H1 (cell line): ENCODE measurements at regions not wholly inside any gene's neighbourhood (a gene's known extent, or its start where the extent isn't known, plus 50 kb on each side); places are given as distances from the start of the nearest gene placed in this dataset.
"Not testable (repeated sequence)": the region's sequence is repeated elsewhere in the genome, so short reads cannot be mapped to it uniquely, and the experiment has no call there.

Experiments
- CTCF ChIA-PET: fragments of 300-600 bp; sonication (Branson Sonifier 250); formaldehyde crosslinking; loops from one replicate; lab custom pipeline; 2021; ENCODE audit not compliant: partially characterized antibody; lab: Charles Lee
- POLR2A ChIA-PET: fragments of 300-600 bp; sonication (Branson Sonifier 250); formaldehyde crosslinking; loops from one replicate; lab custom pipeline; 2021; ENCODE audit warnings: inconsistent platforms; ENCODE audit not compliant: partially characterized antibody; lab: Charles Lee
- DNase-seq, 2 experiments: peaks; one replicate each; pipeline versions ENCODE4 v3.0.0 to v3.0.0-alpha.2; 2010 to 2022; ENCODE audit warnings: low spot score in 2 of 2, low read depth in 1 of 2, mixed read lengths in 1 of 2
- FAIRE-seq: peaks from 2 replicates; lab custom pipeline; 2011; peaks lifted over from hg19 to GRCh38; lab: Jason Lieb, UNC
- H2AFZ ChIP-seq: 2 replicates; pipeline ENCODE4 v1.8.1; 2012; ENCODE audit warnings: low read length, inconsistent platforms
- H2AK5ac ChIP-seq: 2 replicates; pipeline ENCODE4 v1.6.1; 2013; ENCODE audit warnings: low read depth, low read length
- H2BK120ac ChIP-seq: replicated peaks from 2 replicates; pipeline ENCODE3; 2013; ENCODE audit warnings: low read depth, low read length, inconsistent platforms
- H2BK12ac ChIP-seq: 2 replicates; pipeline ENCODE4 v1.6.1; 2013; ENCODE audit warnings: low read depth, low read length
- H2BK15ac ChIP-seq: 2 replicates; pipeline ENCODE4 v1.6.1; 2013; ENCODE audit warnings: low read length
- H2BK20ac ChIP-seq: 2 replicates; pipeline ENCODE4 v1.6.1; 2013; ENCODE audit warnings: low read length
- H2BK5ac ChIP-seq: 2 replicates; pipeline ENCODE4 v1.6.1; 2013; ENCODE audit warnings: low read depth, low read length
- H3K14ac ChIP-seq: 2 replicates; pipeline ENCODE4 v1.6.1; 2013; ENCODE audit warnings: inconsistent platforms; ENCODE audit not compliant: insufficient read length
- H3K18ac ChIP-seq: 2 replicates; pipeline ENCODE4 v1.6.1; 2013; ENCODE audit warnings: low read length; ENCODE audit errors: extremely low read depth
- H3K23ac ChIP-seq: 2 replicates; pipeline ENCODE4 v1.6.1; 2013; ENCODE audit warnings: inconsistent platforms; ENCODE audit not compliant: insufficient read length
- H3K23me2 ChIP-seq: 2 replicates; pipeline ENCODE4 v1.6.1; 2013; ENCODE audit warnings: low read depth, low read length
- H3K27ac ChIP-seq: 2 replicates; pipeline ENCODE4 v1.6.1; 2011; ENCODE audit warnings: low read depth, low read length, inconsistent platforms
- H3K27me3 ChIP-seq, 4 experiments: replicated peaks in 1 of 4; 1 replicate in 1 of 4; 2 replicates in 3 of 4; pipeline versions ENCODE4 v1.6.1 to v1.8.1; 2011 to 2013; ENCODE audit warnings: low read length in 3 of 4, mild to moderate bottlenecking in 3 of 4, inconsistent platforms in 2 of 4, mixed read lengths in 2 of 4, moderate library complexity in 1 of 4; ENCODE audit not compliant: control insufficient read depth in 3 of 4, insufficient read depth in 3 of 4; ENCODE audit errors: extremely low read depth in 1 of 4
- H3K36me3 ChIP-seq, 4 experiments: 2 replicates each; pipeline versions ENCODE4 v1.6.1 to v1.8.1; 2011 to 2013; ENCODE audit warnings: mild to moderate bottlenecking in 4 of 4, low read length in 3 of 4, moderate library complexity in 2 of 4, control low read depth in 1 of 4, inconsistent platforms in 1 of 4; ENCODE audit not compliant: insufficient read depth in 4 of 4, control insufficient read depth in 2 of 4
- H3K4ac ChIP-seq: replicated peaks from 2 replicates; pipeline ENCODE3; 2013; ENCODE audit warnings: low read length, low read depth, mixed read lengths, inconsistent platforms; ENCODE audit not compliant: insufficient read length
- H3K4me1 ChIP-seq, 4 experiments: replicated peaks in 1 of 4; 1 replicate in 1 of 4; 2 replicates in 3 of 4; pipeline versions ENCODE4 v1.6.1 to v1.8.1; 2011 to 2013; ENCODE audit warnings: low read length in 3 of 4, inconsistent platforms in 2 of 4, mixed read lengths in 1 of 4; ENCODE audit not compliant: insufficient read depth in 4 of 4, control insufficient read depth in 3 of 4
- H3K4me2 ChIP-seq, 2 experiments: 2 replicates each; pipeline versions ENCODE4 v1.6.1 to v1.8.1; 2011 to 2013; ENCODE audit warnings: low read depth in 2 of 2, low read length in 2 of 2, control low read depth in 1 of 2, inconsistent platforms in 1 of 2, mild to moderate bottlenecking in 1 of 2; ENCODE audit not compliant: insufficient read depth in 1 of 2
- H3K4me3 ChIP-seq, 4 experiments: fragments of 200-600, 300-600 bp in 1 of 4; sonication (generic), shearing (Covaris generic), sonication (Bioruptor Twin) in 1 of 4; 2 replicates each; pipeline versions ENCODE4 v1.5.1 to v1.8.1; 2011 to 2016; ENCODE audit warnings: low read length in 4 of 4, low read depth in 3 of 4, control low read depth in 2 of 4, inconsistent platforms in 2 of 4, mild to moderate bottlenecking in 2 of 4, mixed read lengths in 1 of 4, moderate library complexity in 1 of 4; ENCODE audit not compliant: insufficient read depth in 2 of 4; ENCODE audit errors: extremely low read depth in 1 of 4
- H3K56ac ChIP-seq: replicated peaks from 2 replicates; pipeline ENCODE3; 2013; ENCODE audit warnings: low read depth, mild to moderate bottlenecking, mixed read lengths, low read length, inconsistent platforms; ENCODE audit not compliant: insufficient read length
- H3K79me1 ChIP-seq: 2 replicates; pipeline ENCODE4 v1.6.1; 2013; ENCODE audit warnings: low read depth, low read length, control low read depth
- H3K79me2 ChIP-seq, 2 experiments: 2 replicates each; pipeline versions ENCODE4 v1.6.1 to v1.8.1; 2012 to 2013; ENCODE audit warnings: low read length in 2 of 2, mild to moderate bottlenecking in 2 of 2, inconsistent platforms in 1 of 2; ENCODE audit not compliant: insufficient read depth in 2 of 2, control insufficient read depth in 1 of 2
- H3K9ac ChIP-seq, 4 experiments: replicated peaks in 1 of 4; 1 replicate in 1 of 4; 2 replicates in 3 of 4; pipeline versions ENCODE4 v1.6.1 to v1.8.1; 2011 to 2013; ENCODE audit warnings: low read depth in 3 of 4, low read length in 3 of 4, control low read depth in 2 of 4, mild to moderate bottlenecking in 2 of 4, moderate library complexity in 2 of 4, inconsistent platforms in 1 of 4; ENCODE audit errors: extremely low read depth in 1 of 4
- H3K9me3 ChIP-seq, 2 experiments: 2 replicates each; pipeline versions ENCODE4 v1.6.1 to v1.8.1; 2012 to 2013; ENCODE audit warnings: mild to moderate bottlenecking in 2 of 2, moderate library complexity in 2 of 2, control low read depth in 1 of 2, inconsistent platforms in 1 of 2, low read depth in 1 of 2, low read length in 1 of 2, mixed read lengths in 1 of 2; ENCODE audit not compliant: insufficient read depth in 2 of 2
- H4K20me1 ChIP-seq, 2 experiments: replicated peaks in 1 of 2; 2 replicates each; pipeline versions ENCODE3 to v1.8.1; 2011 to 2013; ENCODE audit warnings: inconsistent platforms in 2 of 2, low read length in 2 of 2, mild to moderate bottlenecking in 1 of 2; ENCODE audit not compliant: insufficient read depth in 2 of 2, control insufficient read depth in 1 of 2
- H4K5ac ChIP-seq: 2 replicates; pipeline ENCODE4 v1.6.1; 2013; ENCODE audit warnings: low read length, low read depth, mixed read lengths, inconsistent platforms; ENCODE audit not compliant: insufficient read length
- H4K8ac ChIP-seq: 2 replicates; pipeline ENCODE4 v1.8.0; 2013; ENCODE audit warnings: mild to moderate bottlenecking, moderate library complexity, low read length, inconsistent platforms; ENCODE audit not compliant: insufficient read depth; ENCODE audit errors: extremely low read depth
- H4K91ac ChIP-seq: replicated peaks from 2 replicates; pipeline ENCODE3; 2013; ENCODE audit warnings: low read length, mixed read lengths, inconsistent platforms; ENCODE audit not compliant: insufficient read length
- CHD1 ChIP-seq: IDR thresholded peaks from 2 replicates; pipeline ENCODE4 v1.6.1; 2012; ENCODE audit warnings: low read depth, low read length, improper control_type of control experiment
- CTCF ChIP-seq, 3 experiments: IDR thresholded peaks; 1 replicate in 2 of 3; 2 replicates in 1 of 3; pipeline versions ENCODE4 v1.5.1 to v1.6.1; 2011; ENCODE audit warnings: low read length in 3 of 3, mild to moderate bottlenecking in 3 of 3, inconsistent platforms in 2 of 3, low read depth in 1 of 3, moderate library complexity in 1 of 3; ENCODE audit not compliant: insufficient read depth in 1 of 3; ENCODE audit errors: control extremely low read depth in 1 of 3
- EZH2 ChIP-seq: fragments of 200-600 bp; sonication (generic); IDR thresholded peaks from 2 replicates; pipeline ENCODE4 v1.7.1; 2012; ENCODE audit warnings: low read depth, mild to moderate bottlenecking, moderate library complexity, low read length, inconsistent platforms; ENCODE audit not compliant: severe bottlenecking
- GTF2F1 ChIP-seq: IDR thresholded peaks from 2 replicates; pipeline ENCODE4 v1.6.1; 2012; ENCODE audit warnings: low read depth, low read length, improper control_type of control experiment, borderline replicate concordance
- WGBS, 2 experiments: shearing (Covaris generic) in 1 of 2; methylation state at CpG; one replicate each; pipeline versions ENCODE4 v1.1.6 to v1.1.7; 2013 to 2015; ENCODE audit warnings: low lambda C conversion rate in 2 of 2, mixed read lengths in 2 of 2, inconsistent platforms in 1 of 2, low coverage in 1 of 2, missing lambda C conversion rate in 1 of 2; ENCODE audit not compliant: insufficient replicate concordance in 2 of 2, insufficient coverage in 1 of 2, insufficient read length in 1 of 2; ENCODE audit errors: extremely low coverage in 1 of 2, missing lambda C conversion rate in 1 of 2; 5-methylcytosine and 5-hydroxymethylcytosine counted together

- TF ChIP-seq CTCF (IDR thresholded peaks at IDR 0.05; ENCODE audit: control extremely low read depth in 1 of 3, insufficient read depth in 1 of 3, low read depth in 1 of 3, low read length in 3 of 3): no peak
- TF ChIP-seq EZH2: no peak
- no peak for TF ChIP-seq GTF2F1
- TF ChIP-seq CHD1: no peak
Measured at GRCh38 chr1:189752461-189752995, 725.1 kb downstream of the BRINP3 start (continued).

- H3K14ac ChIP-seq, H3K9ac ChIP-seq, H2AK5ac ChIP-seq, H3K18ac ChIP-seq, H4K20me1 ChIP-seq, H2BK120ac ChIP-seq, H3K36me3 ChIP-seq, H3K23me2 ChIP-seq, FAIRE-seq, H4K8ac ChIP-seq, H3K23ac ChIP-seq, POLR2A ChIA-PET, H4K5ac ChIP-seq, H3K56ac ChIP-seq, DNase-seq, H3K4me2 ChIP-seq, H4K91ac ChIP-seq, H2BK20ac ChIP-seq, H3K4me1 ChIP-seq, H3K27ac ChIP-seq, H2BK12ac ChIP-seq, H3K27me3 ChIP-seq, H3K79me1 ChIP-seq, H2BK5ac ChIP-seq, H2BK15ac ChIP-seq, H3K79me2 ChIP-seq, H3K4ac ChIP-seq, H3K4me3 ChIP-seq, CTCF ChIA-PET, H2AFZ ChIP-seq: not testable (repeated sequence)
- peaks cover 0 to 10% of the 10 kb centered on the region in 2 experiments; a peak in 1 of 4 replicates for H3K9me3 ChIP-seq
- WGBS, 2 experiments: 75% methylated on average over 5 of the region's 9 CpGs; no CpG with 5 or more reads in 1 of the 2 experiments
Measured at GRCh38 chr1:189755100-189755499, 722.6 kb downstream of the BRINP3 start.
